ENCODE measurements at regions not wholly inside any gene's neighbourhood (a gene's known extent, or its start where the extent isn't known, plus 50 kb on each side); places are given as distances from the start of the nearest gene placed in this dataset.
"Not testable (repeated sequence)": the region's sequence is repeated elsewhere in the genome, so short reads cannot be mapped to it uniquely, and the experiment has no call there.

DNA sequence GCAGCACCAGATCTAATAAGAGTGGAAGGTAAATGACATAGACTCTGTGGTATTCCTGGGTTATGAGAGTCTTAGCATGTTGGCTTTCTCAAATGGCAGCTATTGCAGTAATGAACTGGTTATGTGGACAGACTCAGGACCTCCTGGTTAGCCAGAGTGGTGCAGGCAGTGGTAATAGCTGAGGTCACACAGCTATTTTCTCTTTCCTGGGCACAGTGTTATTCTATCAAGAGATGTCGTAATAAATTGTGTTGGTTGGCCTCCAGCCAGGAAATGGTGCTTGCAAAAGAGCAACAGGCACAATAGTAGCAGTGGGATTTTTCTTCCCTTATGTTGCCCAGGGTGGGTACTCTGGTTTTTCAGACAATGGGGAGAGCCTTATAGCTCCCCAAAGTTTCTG lies 279.2 kb upstream of the FGF16 start:
- no peak for DNase-seq

DNA sequence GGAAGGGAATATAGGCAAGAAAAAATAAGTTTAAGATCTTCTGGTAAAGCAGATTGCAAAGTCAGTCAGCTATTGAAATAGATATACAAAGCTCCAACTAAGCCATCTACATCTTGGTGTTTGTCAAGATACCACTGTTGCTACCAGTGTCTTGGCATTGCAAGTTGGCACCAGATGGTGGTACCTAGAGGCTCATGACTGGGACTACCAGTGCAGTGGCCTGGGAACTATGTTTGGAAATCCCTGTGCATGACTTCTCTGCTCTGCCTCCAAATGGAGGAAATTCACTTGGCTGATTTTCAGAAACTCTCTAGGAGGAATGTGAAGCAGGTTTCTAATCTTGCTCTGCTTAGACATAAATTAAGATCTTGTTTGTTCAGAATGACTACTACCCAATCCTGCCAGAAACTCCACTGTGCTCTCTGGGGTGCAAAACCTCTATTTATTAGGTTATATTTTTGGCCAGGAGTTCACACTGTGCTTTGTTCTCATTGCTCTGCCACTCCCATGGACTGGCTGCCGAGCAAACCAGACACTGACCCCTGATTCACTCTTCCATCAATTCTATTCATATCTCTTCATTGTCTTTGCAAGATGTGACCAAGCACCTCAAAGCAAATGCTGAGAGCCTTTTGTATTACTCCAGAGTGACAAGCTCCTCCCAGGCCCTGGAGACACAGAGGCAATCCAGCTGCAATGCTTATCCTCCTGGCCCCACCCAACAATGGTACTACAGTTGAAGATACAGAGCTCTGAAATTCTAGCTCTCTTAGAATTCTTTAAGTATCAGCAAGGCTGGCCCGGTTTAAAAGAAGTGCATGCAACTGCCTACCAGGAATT lies 272.3 kb upstream of the FGF16 start:
- DNase-seq, result no peak

DNA sequence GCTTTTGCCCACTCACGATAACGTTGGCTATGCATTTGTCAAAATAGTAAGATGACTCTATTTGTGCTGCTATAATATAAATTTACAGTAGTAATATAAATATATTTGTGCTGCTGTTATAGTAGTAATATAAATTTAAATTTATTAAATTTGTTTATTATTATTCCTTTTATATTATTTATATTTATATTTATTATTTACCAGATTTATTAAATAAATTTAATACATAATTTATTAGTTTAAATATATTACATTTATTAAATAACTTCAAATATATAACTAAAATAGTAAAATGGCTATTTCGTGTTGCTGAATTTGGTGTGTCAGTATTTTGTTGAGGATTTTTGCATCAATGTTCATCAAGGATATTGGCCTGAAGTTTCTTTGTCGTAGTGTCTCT lies 246.5 kb upstream of the FGF16 start:
- no peak for DNase-seq

DNA sequence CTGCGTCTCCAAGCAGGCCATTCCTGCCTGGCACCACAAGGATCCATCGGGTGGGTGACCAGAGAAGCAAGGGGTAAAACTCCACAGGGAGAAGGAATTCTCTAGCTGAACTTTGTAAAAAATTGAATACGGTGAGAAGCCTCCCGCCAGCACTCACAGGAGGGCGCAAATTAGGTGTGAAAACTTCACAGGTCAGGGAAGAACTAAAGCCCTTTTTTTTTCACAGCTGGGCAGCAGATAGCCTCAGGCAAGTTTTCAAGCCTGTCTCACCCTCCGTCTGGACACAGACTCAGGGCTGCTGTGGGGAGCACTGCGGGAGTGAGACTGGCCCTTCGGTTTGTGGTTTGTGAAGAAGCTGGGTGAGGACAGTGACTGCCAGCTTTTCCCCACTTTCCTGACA lies 224.1 kb upstream of the FGF16 start:
- DNase-seq, result no peak

DNA sequence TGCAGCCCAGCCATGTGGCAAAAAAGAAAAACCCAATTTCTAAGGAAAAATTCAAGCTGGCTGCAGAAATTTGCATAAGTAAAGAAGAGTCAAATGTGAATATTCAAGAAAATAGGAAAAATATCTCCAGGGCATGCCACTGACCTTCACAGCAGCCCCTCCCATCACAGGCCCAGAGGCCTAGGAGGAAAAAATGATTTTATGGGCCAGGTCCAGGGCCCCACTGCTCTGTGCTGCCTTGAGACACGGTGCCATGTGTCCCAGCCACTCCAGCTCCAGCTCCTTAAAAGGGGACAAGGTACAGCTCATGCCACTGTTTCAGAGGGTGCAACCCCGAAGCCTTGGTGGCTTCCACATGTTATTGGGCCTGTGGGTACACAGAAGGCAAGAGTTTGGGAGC lies 182.7 kb upstream of the FGF16 start:
- no peak for DNase-seq

DNA sequence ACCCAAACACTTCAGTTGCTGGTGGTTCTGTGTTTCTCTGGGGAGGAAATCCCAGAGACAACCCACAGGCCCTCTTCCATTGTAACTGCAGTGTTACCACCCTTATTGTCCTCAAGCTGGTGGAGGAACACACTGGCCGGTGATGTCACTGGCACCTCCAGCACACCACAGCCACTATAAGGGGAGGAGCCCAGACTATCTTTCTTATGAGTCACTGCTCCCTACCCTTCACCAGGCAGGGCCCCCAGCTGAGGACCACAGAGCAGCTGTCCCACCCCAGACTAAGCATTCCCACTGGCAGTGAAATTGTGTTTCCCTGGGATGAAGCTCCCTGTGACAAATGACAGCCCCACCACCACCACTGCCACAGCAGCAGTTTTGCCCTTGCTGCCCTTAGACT lies 171.8 kb upstream of the FGF16 start:
- no peak for DNase-seq

GRCh38 chrX:77276742-77277141 lies 170.4 kb upstream of the FGF16 start:
- DNase-seq, result no peak

DNA sequence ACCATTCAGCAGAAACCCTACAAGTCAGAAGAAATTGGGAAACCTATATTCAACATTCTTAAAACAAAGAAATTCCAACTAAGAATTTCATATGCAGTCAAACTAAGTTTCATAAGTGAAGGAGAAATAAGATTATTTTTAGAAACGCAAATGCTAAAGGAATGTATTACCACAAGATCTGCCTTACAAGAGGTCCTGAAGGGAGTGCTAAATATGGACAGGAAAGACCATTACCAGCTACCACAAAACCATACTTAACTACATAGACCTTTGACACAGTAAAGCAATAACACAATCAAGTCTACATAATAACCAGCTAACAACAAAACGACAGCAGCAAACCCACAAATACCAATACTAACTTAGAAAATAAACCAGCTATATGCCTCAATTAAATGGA lies 169.3 kb upstream of the FGF16 start:
- DNase-seq, result no peak

DNA sequence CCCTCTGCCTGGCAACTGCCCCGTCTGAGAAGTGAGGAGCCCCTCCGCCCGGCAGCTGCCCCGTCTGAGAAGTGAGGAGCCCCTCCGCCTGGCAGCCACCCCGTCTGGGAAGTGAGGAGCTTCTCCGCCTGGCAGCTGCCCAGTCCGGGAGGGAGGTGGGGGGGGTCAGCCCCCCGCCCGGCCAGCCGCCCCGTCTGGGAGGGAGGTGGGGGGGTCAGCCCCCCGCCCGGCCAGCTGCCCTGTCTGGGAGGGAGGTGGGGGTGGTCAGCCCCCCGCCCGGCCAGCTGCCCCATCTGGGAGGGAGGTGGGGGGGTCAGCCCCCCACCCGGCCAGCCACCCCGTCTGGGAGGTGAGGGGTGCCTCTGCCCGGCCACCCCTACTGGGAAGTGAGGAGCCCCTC lies 167.8 kb upstream of the FGF16 start:
- not testable (repeated sequence) for DNase-seq

DNA sequence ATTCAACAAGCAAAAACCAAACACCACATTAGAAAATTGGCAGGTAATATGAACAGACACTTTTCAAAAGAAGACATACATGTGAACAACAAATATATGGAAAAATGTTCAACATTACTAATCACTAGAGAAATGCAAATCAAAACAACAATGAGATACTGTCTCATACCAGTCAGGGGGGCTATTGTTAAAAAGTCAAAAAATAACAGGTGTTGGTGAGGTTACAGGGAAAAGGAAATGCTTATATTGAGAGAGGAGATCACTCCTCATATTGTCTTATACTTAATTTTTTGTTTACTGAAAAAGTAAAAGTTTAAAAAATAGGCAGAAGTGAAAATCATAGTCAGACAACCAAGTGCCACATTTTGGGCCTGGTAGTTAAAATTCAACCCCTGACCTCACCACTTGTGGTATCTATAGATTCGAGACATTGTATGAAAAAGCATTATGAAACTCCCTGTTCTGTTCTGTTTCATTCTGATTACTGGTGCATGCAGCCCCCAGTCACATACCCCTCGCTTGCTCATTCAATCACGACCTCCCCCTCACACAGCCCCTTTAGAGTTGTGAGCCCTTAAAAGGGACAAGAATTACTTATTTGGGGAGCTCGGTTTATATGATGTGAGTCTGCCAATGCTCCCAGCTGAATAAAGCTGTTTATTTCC lies 153.7 kb upstream of the FGF16 start:
- no peak for DNase-seq

DNA sequence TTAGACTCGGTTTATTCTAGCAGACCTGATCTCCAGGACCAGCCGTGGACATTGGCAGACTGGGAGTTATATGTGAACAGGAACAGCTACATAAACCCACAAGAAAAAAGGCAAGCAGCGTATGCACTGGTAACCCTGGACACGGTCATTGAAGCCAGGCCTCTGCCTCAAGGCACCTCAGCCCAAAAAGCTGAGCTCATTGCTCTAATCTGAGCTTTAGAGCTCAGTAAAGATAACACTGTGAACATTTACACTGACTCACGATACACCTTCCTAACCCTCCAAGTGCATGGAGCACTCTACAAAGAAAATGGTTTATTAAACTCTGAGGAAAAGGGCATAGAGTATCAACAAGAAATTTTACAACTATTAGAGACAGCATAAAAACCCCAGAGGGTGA lies 148.9 kb upstream of the FGF16 start:
- DNase-seq, result no peak

DNA sequence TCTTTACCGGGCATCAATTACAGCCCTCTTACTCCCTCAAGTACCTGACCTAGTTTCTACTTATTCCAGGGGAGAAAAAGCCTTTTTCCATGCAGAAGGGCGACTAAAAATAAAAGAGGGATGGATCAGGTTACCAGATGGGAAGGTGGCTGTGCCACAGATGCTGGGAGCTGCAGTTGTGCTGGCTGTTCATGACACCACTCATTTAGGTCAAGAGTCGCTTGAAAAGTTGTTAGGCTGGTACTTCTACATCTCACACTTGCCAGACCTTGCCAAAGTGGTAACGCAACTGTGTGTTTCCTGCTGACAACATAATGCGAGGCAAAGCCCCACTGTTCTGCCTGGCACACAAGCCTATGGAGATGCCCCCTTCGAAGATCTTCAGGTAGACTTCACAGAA lies 148.4 kb upstream of the FGF16 start:
- no peak for DNase-seq

- DNase-seq, result no peak
These were observed 147.6 kb upstream of the FGF16 start for GRCh38 chrX:77299549-77299948.

DNA sequence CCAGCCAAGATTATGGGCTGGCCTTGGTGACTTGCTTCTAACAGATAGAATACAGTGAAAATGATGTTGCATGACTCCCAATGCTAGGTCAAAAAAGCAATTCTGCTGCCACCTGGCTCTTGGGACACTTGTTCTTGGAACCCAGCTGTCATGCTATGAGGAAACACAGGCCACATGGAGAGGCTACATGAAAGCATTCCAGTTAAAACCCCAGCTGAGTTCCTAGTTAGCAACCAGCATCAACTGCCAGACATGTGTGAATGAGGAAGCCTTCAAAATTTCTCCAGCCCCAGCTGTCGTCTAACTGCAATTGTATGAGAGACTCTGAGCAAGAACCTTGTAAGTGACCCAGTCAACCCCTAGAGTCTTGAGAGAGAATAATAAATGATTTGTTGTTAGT lies 105.2 kb upstream of the FGF16 start:
- DNase-seq, result no peak

DNA sequence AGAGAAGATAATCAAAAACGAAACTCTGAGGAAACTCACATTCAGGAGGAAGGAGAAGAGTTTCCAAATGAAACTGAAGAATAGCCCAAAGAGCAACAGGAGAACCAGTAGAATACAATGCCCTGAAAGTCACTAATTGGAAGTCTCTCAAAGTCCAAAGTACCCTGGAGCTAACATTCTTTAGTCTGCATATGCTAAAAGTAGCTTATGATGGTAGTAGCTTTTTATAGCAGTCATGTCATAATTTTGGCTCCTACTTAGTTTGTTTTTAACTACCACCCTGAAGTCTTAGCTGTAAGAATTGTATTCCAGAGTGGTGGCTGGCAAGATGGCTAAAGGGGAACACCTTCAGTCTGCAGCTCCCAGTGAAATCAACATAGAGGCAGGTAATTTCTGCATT lies 100.3 kb upstream of the FGF16 start:
- DNase-seq, result no peak

DNA sequence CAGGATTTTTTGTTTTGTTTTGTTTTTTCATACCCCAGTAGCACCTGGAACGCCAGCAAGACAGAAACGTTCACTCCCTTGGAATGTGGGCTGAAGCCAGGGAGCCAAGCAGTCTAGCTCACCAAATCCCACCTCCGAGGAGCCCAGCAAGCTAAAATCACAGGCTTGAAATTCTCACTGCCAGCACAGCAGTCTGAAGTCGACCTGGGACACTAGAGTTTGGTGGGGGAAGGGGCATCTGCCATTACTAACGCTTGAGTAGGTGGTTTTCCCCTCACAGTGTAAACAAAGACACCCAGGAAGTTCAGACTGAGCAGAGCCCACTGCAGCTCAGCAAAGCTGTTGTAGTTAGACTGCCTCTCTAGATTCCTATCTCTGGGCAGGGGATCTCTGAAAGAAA lies 99.6 kb upstream of the FGF16 start:
- DNase-seq, result no peak

DNA sequence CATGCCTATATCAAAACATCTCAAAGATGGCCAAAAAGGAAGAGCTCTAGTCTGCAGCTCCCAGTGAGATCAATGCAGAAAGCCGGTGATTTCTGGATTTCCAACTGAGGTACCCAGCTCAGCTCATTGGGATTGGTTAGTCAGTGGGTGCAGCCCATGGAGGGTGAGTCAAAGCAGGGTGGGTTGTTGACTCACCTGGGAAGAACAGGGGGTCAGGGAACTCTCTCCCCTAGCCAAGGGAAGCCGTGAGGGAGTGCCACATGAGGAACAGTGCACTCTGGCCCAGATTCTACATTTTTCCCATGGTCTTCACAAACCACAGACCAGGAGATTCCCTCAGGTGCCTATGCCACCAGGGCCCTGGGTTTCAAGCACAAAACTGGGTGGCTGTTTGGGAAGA lies 57.3 kb upstream of the FGF16 start:
- DNase-seq, result no peak

GRCh38 chrX:77390365-77390764 lies 56.8 kb upstream of the FGF16 start:
- not testable (repeated sequence) for DNase-seq

GRCh38 chrX:77396781-77397180 lies 50.4 kb upstream of the FGF16 start:
- DNase-seq, result no peak

Measured in NCI-H748 treated with DMSO at 0.1 percent for 48 hours (cell line).